ENCODE measurements at regions not wholly inside any gene's neighbourhood (a gene's known extent, or its start where the extent isn't known, plus 50 kb on each side); places are given as distances from the start of the nearest gene placed in this dataset.

DNA sequence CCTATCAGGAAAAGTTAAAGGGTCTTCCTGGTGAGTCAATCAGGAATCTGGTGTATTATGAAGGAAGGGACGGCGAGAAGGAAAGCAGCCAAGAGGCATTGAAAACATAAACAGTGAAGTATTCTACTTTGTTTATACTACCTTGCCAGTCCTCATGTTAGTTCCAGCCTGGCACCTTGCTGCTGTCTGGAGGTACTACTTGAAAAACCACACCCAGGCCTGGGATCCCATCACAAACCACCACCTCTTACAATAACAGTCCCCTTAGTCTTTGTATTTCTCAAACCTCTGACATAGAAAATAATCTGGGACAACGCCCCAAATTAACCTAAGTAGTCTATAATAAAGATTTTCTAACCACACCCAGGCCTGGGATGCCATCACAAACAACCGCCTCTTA lies 676.7 kb upstream of the SOX9 start:
- TF ChIP-seq, protein P1, sequence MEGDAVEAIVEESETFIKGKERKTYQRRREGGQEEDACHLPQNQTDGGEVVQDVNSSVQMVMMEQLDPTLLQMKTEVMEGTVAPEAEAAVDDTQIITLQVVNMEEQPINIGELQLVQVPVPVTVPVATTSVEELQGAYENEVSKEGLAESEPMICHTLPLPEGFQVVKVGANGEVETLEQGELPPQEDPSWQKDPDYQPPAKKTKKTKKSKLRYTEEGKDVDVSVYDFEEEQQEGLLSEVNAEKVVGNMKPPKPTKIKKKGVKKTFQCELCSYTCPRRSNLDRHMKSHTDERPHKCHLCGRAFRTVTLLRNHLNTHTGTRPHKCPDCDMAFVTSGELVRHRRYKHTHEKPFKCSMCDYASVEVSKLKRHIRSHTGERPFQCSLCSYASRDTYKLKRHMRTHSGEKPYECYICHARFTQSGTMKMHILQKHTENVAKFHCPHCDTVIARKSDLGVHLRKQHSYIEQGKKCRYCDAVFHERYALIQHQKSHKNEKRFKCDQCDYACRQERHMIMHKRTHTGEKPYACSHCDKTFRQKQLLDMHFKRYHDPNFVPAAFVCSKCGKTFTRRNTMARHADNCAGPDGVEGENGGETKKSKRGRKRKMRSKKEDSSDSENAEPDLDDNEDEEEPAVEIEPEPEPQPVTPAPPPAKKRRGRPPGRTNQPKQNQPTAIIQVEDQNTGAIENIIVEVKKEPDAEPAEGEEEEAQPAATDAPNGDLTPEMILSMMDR (optimal IDR thresholded peaks at IDR 0.05 in 1 of 3, IDR thresholded peaks at IDR 0.05 in 1 of 3, conservative IDR thresholded peaks at IDR 0.05 in 1 of 3; ENCODE audit: extremely low read depth in 1 of 3, insufficient read depth in 2 of 3, low read length in 3 of 3), result no peak
- no peak for TF ChIP-seq EZH2 (IDR thresholded peaks at IDR 0.05; ENCODE audit: low read length)

All from keratinocyte (primary cell).